CD4-positive, alpha-beta T cell (primary cell): ENCODE measurements at regions not wholly inside any gene's neighbourhood (a gene's known extent, or its start where the extent isn't known, plus 50 kb on each side); places are given as distances from the start of the nearest gene placed in this dataset.

Experiments used
- ATAC-seq: fragments of 200-7000 bp; cut with Tn5 transposase; one replicate; pipeline ENCODE4 v1.10.0; 2022; ENCODE audit warnings: mild to moderate bottlenecking; ENCODE audit not compliant: poor library complexity
- CTCF ChIA-PET: fragments of 350-600 bp; sonication (Branson Sonifier 250); formaldehyde crosslinking; loops from one replicate; lab custom pipeline; 2021; ENCODE audit warnings: antibody characterized with exemption, inconsistent platforms; lab: Charles Lee
- POLR2A ChIA-PET: fragments of 350-600 bp; sonication (Branson Sonifier 250); formaldehyde crosslinking; loops from one replicate; lab custom pipeline; 2021; ENCODE audit warnings: antibody characterized with exemption, inconsistent platforms; lab: Charles Lee
- DNase-seq, 14 experiments: peaks; one replicate each; pipeline ENCODE4 v3.0.0-alpha.2; 2013 to 2020; ENCODE audit warnings: mixed read lengths in 2 of 14
- H3K27ac ChIP-seq, 2 donors: one replicate each; pipeline versions ENCODE4 v1.5.1 to v1.7.0; 2013; ENCODE audit warnings: low read length in 2 of 2, low read depth in 1 of 2, mild to moderate bottlenecking in 1 of 2
- H3K27me3 ChIP-seq, 2 experiments: 1 replicate in 1 of 2; 2 replicates in 1 of 2; pipeline versions ENCODE4 v1.6.1 to v1.7.0; 2013; ENCODE audit warnings: low read length in 2 of 2, control low read depth in 1 of 2, mild to moderate bottlenecking in 1 of 2, moderate library complexity in 1 of 2; ENCODE audit not compliant: insufficient read depth in 2 of 2, control insufficient read depth in 1 of 2
- H3K36me3 ChIP-seq: one replicate; pipeline ENCODE4 v1.6.1; 2013; ENCODE audit warnings: low read length, control low read depth; ENCODE audit not compliant: insufficient read depth
- H3K4me1 ChIP-seq: one replicate; pipeline ENCODE4 v1.6.1; 2013; ENCODE audit warnings: low read length, control low read depth; ENCODE audit not compliant: insufficient read depth
- H3K4me3 ChIP-seq: one replicate; pipeline ENCODE4 v1.5.1; 2013; ENCODE audit warnings: mild to moderate bottlenecking, low read length, moderate library complexity
- H3K9me3 ChIP-seq, 2 experiments: 1 replicate in 1 of 2; 2 replicates in 1 of 2; pipeline versions ENCODE4 v1.6.1 to v1.7.0; 2013; ENCODE audit warnings: low read length in 2 of 2, mild to moderate bottlenecking in 2 of 2, control low read depth in 1 of 2, moderate library complexity in 1 of 2; ENCODE audit not compliant: control insufficient read depth in 1 of 2, insufficient read depth in 1 of 2
- H3K27ac Mint-ChIP-seq: one replicate; pipeline ENCODE4 v1.8.0; 2020; ENCODE audit warnings: mixed read lengths
- H3K27me3 Mint-ChIP-seq: one replicate; pipeline ENCODE4 v1.8.0; 2021; ENCODE audit warnings: mixed read lengths
- H3K36me3 Mint-ChIP-seq: one replicate; pipeline ENCODE4 v1.8.0; 2021; ENCODE audit warnings: low read depth, mixed read lengths
- H3K4me1 Mint-ChIP-seq: one replicate; pipeline ENCODE4 v1.8.0; 2021; ENCODE audit warnings: low read depth, mixed read lengths
- H3K4me3 Mint-ChIP-seq: one replicate; pipeline ENCODE4 v1.8.0; 2020; ENCODE audit warnings: mild to moderate bottlenecking, mixed read lengths
- H3K9me3 Mint-ChIP-seq: one replicate; pipeline ENCODE4 v1.8.0; 2020; ENCODE audit warnings: mixed read lengths
- CTCF ChIP-seq: fragments of 200-600 bp; IDR thresholded peaks from one replicate; pipeline ENCODE4 v1.8.0; 2022; ENCODE audit warnings: antibody characterized with exemption, mild to moderate bottlenecking
- intact Hi-C, 2 experiments: fragments of 100-400 bp; cut with DNase I in 1 of 2; cut with micrococcal nuclease in 1 of 2; formaldehyde crosslinking; loops; one replicate each; pipeline versions ENCODE4 v1.15.1 to v1.9.0; 2023 to 2025; cut with DNase I, micrococcal nuclease

- H3K4me3 ChIP-seq: no peak overlapping the region
- no peak overlapping the region for H3K27ac ChIP-seq
- peaks cover 0 to 27% of the 10 kb centered on the region in 2 experiments for H3K9me3 ChIP-seq
- ATAC-seq: no peak
- ChIA-PET CTCF (no interaction called here), POLR2A (no interaction called here)
- no peaks in the 10 kb centered on the region for H3K4me1 ChIP-seq
- intact Hi-C loops: no loop called here
- H3K4me1 Mint-ChIP-seq: no peaks in the 10 kb centered on the region
- DNase-seq: no peak
- H3K36me3 ChIP-seq: no peaks in the 10 kb centered on the region
- H3K27me3 ChIP-seq: no peaks in the 10 kb centered on the region
- no peaks in the 10 kb centered on the region for H3K27me3 Mint-ChIP-seq
- no peak overlapping the region for H3K27ac Mint-ChIP-seq
- no peaks in the 10 kb centered on the region for H3K9me3 Mint-ChIP-seq
- no peaks in the 10 kb centered on the region for H3K36me3 Mint-ChIP-seq
- H3K4me3 Mint-ChIP-seq: no peak overlapping the region
- no peak for TF ChIP-seq CTCF
Measured at GRCh38 chr5:4093236-4093635, 497.6 kb downstream of the IRX1 start.

GRCh38 chr5:4093970-4094369 lies 498.3 kb downstream of the IRX1 start:
- Histone ChIP-seq H3K4me1 (no peaks in the 10 kb centered on the region), H3K27ac (no peak overlapping the region), H3K9me3 (peaks cover 0 to 24% of the 10 kb centered on the region in 2 experiments), H3K4me3 (no peak overlapping the region), H3K27me3 (no peaks in the 10 kb centered on the region), H3K36me3 (no peaks in the 10 kb centered on the region)
- no peaks in the 10 kb centered on the region for H3K36me3 Mint-ChIP-seq
- no peaks in the 10 kb centered on the region for H3K27me3 Mint-ChIP-seq
- no peak for DNase-seq
- ChIA-PET CTCF (no interaction called here), POLR2A (no interaction called here)
- intact Hi-C loops: no loop called here
- H3K9me3 Mint-ChIP-seq: no peaks in the 10 kb centered on the region
- H3K4me3 Mint-ChIP-seq: no peak overlapping the region
- TF ChIP-seq CTCF: no peak
- ATAC-seq: no peak
- no peaks in the 10 kb centered on the region for H3K4me1 Mint-ChIP-seq
- H3K27ac Mint-ChIP-seq: no peak overlapping the region

- no peaks in the 10 kb centered on the region for H3K36me3 Mint-ChIP-seq
- no peaks in the 10 kb centered on the region for H3K4me1 ChIP-seq
Measured at GRCh38 chr5:4095918-4096630, 500.4 kb downstream of the IRX1 start.

More at GRCh38 chr5:4095918-4096630, 500.4 kb downstream of the IRX1 start:
- Mint-ChIP-seq H3K4me3 (no peak overlapping the region), H3K9me3 (no peaks in the 10 kb centered on the region), H3K27ac (no peak overlapping the region), H3K4me1 (no peaks in the 10 kb centered on the region), H3K27me3 (no peaks in the 10 kb centered on the region)
- no peak for TF ChIP-seq CTCF
- Histone ChIP-seq H3K36me3 (no peaks in the 10 kb centered on the region), H3K27me3 (no peaks in the 10 kb centered on the region), H3K9me3 (peaks cover 0 to 21% of the 10 kb centered on the region in 2 experiments), H3K27ac (no peak overlapping the region), H3K4me3 (no peak overlapping the region)
- DNase-seq (no peak), ATAC-seq (no peak)
- intact Hi-C loops: no loop called here
- CTCF ChIA-PET: no interaction called here
- POLR2A ChIA-PET: no interaction called here
